Skeletal muscle cell (primary cell): ENCODE measurements at regions not wholly inside any gene's neighbourhood (a gene's known extent, or its start where the extent isn't known, plus 50 kb on each side); places are given as distances from the start of the nearest gene placed in this dataset.

Experiments used
- DNase-seq: peaks from one replicate; pipeline ENCODE4 v3.0.0-alpha.2; 2010; ENCODE audit warnings: low read depth
- H3K4me3 ChIP-seq: 2 replicates; pipeline ENCODE4 v1.5.1; 2011; ENCODE audit warnings: low read depth, mild to moderate bottlenecking, control low read depth, low read length, moderate library complexity

DNA sequence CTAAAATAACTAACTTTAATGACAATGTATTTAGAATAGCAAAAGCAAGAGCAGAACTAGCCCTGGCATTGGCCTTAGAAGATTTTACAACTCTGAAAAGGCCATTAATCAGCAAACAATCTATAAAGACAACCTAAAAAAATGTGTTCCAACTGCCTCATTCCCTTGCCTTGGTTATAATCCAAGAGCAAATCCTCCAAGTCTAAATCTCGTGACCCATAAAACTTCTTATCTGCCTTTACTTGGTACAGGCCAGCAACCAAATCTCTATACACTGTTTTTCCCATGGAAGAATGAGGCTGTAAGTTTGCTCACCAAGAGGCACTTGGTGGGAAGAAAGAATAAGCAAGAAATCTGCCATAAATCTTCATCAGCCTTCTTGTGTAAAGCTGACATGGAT, 175.3 kb upstream of the MID1 start:
- no peak overlapping the region for H3K4me3 ChIP-seq

DNA sequence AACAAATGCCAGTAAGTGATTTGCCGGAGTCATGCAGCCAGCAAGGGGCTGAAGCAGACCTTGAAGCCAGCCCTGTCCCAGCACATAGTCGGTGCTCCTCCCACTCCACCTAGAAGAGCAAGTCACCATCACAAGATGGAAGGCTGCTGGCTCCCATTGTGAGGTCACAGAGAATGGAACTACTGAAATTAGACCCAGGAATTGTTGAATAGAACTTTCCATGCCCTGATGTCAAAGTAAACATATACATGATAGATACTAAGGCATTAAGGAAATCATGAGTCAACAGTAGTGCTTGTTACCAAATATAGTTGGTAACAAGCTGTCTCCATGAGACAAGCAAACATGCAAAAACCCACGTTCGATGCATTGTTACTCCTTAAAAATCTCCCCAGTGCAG, 177.1 kb upstream of the MID1 start:
- H3K4me3 ChIP-seq, result no peak overlapping the region
- peak; percentile 31 for DNase-seq

More for the DNA sequence above, 175.3 kb upstream of the MID1 start:
- no peak for DNase-seq

DNA sequence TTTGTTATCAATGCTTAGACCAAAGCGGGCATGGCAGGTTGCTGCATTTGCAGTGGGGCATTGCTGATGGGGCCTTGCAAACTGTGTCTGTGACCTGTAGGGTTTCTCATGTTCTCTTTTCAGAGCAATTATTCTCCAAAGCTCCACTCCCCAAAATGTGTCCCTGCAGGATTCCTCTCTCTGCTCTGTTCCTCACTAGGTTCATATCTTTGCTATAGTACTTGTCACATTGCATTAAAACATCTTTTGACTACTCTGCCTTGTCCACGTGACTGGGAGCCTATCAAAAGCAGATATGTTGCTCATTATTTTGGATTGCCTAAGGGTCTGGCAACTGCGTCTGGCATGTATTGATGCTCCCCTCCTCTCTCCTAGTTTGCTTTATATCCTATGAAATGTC, 177.7 kb upstream of the MID1 start:
- H3K4me3 ChIP-seq, result no peak overlapping the region
- DNase-seq, result no peak

DNA sequence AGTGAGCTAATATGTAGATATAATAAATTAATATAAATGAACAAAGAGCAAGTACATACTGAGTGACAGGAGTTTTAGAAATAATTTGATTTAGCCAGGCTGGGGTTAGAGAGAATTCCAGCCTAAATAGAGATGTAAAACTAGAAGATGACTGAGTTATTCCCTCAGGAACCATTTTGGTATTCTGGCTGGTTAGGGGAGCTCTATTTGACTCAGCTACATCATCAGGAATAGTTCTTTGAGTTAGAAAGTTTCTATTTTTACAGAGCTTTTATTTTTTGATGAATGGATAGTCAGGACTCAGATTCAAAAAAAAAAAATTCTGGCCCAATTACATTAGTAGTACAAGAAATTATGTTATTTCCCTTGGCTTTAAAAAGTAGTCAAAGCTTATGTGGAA, 180.4 kb upstream of the MID1 start:
- DNase-seq, result no peak

DNA sequence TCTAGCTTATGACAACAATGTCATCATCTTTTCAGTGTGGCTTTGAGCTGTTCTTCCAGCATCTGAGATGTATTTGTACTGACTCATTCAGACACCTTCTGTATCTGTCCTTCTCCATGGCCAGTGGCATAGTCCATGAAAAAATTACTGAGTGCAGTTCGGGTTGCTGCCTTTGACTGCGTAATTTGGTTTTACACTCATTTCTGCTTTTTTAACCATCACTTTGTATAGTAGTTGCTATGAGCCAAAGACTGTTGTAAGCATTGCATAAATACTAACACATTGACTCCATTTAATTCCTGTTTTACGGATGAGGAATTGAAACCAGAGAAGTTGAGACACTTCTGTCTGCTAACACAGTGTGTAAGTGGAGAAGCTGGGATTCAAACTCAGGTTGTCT, 190.7 kb upstream of the MID1 start:
- DNase-seq, result no peak
- H3K4me3 ChIP-seq, result no peak overlapping the region

More for the DNA sequence above, 180.4 kb upstream of the MID1 start:
- no peak overlapping the region for H3K4me3 ChIP-seq

DNA sequence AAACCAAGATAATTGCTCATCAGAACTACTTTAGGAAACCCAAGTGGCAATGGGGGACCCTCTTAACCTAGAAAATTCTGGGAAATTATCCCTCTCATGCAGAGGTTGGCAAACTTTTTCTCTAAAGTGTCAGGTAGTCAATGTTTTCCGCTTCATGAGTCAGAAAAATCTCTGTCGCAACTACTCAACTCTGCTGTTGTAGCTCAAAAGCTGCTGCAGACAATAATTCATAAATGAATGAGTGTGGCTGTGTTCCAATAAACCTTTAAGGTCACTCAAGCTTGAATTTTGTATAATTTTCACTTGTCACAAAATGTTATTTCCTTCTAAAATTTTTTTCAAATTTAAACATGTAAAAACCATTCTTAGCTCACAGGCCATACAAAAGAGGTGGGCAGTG, 193.4 kb upstream of the MID1 start:
- no peak overlapping the region for H3K4me3 ChIP-seq
- no peak for DNase-seq

DNA sequence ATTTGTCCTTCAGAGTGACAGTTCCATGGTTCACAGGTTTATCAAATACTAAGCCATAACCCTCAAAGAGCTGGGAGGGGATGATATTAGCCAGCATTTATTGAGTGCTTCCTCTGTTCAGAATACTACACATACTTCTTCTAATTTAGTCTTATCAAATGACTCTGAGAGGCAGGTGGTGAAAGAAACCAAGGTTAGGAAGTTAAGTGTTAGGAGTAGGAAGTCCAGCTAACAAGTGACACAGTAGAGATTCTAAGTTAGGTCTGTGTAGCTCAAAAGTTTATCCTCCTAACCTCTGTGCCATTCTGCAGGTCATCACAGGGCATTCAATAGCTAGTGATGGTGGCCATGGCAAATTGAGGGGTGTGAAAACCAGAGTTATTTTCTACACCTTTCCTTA, 198.3 kb upstream of the MID1 start:
- DNase-seq, result no peak

DNA sequence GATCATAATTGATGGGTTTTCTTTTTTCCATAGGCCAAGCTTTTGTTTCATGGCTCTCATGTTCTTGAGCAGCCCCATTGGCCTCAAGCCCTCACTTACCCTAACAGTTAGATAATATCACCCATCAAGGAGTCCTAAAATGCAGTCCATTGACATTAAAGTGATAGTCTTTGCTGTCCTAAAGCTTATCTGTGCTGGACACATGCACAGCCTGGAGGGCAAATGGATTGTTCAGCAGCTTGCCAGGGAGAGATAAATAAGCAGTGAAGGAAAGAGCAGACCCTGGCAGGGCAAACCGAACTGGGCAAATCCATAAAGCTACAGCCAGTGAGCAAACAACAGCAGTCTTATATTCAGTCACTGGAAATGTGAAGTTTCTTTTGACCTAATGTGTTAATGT, 199.6 kb upstream of the MID1 start:
- H3K4me3 ChIP-seq, result no peak overlapping the region
- no peak for DNase-seq

More for the DNA sequence above, 198.3 kb upstream of the MID1 start:
- no peak overlapping the region for H3K4me3 ChIP-seq

DNA sequence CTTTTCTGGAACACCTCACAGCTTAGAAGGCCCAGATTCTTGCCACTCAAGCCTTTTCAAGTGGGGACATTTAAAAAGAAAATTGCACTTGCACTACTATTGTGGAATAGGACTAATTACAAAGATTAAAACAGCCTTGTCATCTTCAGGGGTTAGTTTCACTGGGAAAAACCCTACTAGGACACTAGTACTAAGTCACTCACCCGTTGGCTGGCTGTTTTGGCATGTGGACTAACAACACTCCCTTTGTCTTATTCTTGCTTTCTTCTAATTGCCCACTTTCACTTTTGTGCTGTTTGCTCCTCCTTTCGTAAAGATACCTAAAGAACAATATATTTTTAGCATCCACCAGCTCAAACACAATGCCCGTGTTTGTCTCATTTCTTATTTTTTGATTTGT, 200.9 kb upstream of the MID1 start:
- no peak for DNase-seq
- no peak overlapping the region for H3K4me3 ChIP-seq

DNA sequence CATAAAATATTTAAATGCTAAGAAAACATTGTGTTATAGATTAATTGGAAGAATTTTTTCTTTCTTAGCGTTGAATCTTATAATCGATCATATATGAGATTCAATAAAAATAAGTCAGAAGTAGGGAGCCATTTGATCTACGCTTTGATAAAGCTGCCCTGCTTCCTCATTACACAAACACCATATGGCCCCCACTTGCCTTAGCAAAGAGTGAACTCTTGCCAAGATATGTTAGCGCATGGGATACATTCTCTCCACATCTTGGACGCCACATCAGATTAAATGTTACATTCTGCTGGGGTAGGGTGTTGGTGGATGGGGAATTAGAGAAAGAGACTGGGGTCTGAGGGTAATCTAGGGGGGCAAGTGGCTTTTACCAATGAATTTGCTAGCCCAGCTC, 207.7 kb upstream of the MID1 start:
- no peak overlapping the region for H3K4me3 ChIP-seq
- no peak for DNase-seq

DNA sequence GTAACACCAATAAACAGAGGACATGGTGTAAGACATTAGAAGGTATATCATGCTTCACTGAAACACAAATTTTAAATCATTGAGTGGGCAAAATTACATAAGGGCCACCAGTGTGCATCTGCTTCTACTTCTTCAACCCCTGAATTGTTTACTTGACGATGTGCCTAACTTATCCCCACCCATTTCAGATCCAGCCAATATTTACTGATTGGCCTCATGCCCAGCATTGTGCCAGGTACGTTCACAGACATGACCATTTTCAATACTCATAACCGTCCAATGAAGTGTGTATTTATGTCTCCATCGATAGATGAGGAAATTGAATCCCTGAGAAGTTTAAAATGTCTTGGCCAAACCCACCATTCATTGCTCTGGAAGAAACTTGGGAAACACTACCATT, 208.3 kb upstream of the MID1 start:
- no peak for DNase-seq
- no peak overlapping the region for H3K4me3 ChIP-seq

DNA sequence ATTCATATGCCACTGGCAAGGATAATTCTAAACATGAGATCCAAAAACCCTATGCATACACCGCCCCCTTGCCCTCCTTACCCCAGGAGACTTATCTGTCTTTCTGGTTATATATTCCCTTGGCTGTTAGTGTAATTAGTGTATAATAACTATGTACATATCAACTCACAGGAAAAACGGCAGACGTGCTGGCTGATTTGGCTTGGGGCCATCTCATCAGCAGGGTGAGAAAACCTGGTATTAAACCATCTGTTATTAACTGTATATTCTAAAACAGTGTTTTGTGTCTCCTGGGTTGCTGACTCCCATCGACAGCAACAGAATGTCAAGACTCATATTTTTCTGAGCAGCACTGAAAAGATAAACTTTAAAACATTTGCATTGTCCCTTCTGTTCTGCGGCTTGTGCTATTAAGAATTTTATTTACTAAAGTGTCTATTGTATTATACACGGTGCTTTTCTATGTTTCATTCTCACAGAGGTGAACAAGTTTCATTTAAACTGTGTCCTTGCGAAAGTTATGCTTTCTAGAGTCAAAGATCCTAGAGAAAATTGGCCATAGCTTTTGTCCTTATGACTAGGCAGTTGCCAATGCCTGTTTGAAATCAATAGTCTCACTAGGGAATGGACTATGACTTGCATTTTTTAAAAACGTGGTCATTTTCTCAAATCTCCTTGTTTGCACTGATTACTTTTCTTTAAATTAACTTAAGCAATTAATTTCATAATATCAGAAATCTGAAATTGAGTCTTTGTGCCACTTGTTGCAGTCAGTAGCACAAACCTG, 211.5 kb upstream of the MID1 start:
- DNase-seq, result no peak
- H3K4me3 ChIP-seq, result no peak overlapping the region

DNA sequence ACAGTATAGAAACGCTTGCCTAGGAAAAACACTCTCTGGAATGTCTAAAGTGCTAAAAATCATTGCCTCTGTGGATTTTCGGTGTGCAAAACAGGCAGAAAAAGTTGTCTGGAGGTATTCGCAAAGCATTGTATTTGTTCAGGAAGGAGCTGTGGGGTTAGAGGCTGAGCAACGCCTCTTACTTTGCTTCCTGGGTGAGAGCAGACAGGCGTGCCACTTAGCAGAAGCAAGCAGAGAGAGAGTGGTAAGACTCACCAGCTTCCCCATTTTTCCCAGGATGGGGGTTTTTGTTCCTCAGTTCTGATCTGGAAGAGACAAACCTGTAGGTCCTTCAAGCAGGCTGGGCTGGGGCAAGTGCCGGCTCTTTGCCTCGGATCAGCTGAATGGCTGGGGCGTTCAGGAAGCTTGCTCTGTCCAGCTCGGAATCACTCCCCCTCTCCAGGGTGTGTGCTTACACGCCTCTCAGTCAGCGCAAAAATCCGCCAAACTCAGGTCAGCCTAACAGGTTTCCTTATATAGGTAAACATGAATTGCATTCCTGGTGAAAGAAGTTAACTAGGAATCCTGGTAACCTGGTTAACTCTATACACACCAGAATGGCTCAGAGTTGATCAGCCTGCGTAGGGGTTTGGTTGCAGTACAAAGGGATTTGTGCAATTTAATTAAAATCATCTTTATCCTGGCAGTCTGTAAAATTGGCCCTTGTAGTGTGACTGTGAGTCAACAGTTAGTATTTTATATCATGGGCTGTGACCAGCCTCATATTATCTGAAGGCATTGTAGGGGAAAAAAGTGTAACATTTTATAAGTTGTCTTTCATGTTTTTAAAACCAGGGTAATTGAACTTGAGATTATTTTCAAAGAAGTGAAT, 213.1 kb upstream of the MID1 start:
- DNase-seq, result no peak
- H3K4me3 ChIP-seq, result peak overlapping the region; percentile 24

DNA sequence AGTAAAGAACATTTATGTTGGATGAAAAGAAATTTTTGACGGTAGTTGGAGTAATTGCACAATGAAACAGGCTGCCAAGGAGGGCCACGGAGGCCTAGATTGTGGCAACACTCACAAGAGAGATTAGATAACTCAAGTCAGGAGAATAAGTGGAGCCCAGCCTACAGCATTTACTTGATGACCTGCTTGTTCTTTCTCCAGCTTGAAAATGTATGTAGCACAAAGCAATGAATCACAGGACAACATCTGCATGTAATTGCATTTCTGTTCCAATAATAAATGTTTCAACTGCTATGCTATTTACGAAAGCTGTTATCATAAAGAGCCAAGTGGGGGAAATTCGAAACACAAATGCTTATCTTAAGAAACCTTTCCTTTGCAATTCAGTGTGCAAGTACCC, 221.2 kb upstream of the MID1 start:
- no peak overlapping the region for H3K4me3 ChIP-seq
- peak; percentile 16 for DNase-seq

DNA sequence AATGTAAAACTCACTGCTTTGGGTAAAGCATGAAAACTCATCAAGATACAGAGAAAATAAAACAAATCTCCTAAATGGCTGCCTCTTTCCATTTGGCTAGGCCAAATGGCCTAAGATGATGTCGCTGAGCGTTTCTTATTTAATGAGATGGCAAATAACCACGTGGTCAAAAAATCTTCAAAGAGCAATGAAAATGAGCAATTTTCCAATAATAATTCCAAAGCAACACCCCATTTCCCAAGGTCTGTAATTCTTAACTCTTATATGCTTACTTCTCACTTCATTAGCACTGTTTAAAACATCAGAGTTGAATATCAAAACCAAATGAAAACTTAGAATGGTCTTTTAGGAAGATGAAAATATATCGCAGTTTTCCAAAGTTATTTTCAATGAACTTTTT, 222.3 kb upstream of the MID1 start:
- DNase-seq, result no peak
- H3K4me3 ChIP-seq, result no peak overlapping the region

DNA sequence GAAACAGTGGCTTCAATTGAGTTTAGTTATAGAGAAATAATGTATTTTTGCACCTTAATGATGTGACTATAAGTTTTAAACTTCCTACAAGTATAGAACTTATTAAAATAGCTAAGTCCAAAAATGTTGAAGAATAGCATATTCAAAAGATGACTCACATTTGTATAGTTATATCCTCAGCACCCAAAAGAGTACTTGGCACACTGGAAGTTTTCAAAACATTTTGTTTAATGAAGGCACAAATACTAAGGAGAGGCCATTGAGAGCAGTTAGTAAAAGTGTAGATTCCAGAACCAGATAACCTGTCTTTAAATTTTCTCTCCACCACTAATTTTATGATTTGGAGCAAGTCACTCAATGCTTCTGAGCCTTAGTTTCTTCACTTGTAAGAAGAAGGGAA, 226.9 kb upstream of the MID1 start:
- H3K4me3 ChIP-seq, result no peak overlapping the region
- no peak for DNase-seq

DNA sequence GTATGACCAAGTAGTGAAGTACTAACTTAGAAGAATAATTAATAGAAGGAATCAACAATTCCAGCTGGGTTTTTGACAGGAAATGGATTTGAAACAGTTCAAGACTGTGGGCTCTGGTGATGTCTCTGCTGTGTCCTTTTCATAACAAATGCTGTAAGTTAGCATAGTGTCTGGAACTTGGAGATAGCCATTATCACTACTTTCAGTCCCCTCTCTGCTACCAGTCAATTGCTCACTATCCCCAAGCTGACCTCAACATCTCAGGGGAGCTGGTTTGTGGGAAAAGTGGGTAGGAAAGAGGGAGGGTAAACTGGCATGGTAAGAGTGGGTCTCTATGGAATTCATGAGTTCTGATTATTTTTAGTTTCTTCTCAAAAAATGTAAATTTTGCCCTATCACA, 231.4 kb upstream of the MID1 start:
- H3K4me3 ChIP-seq, result no peak overlapping the region
- no peak for DNase-seq

DNA sequence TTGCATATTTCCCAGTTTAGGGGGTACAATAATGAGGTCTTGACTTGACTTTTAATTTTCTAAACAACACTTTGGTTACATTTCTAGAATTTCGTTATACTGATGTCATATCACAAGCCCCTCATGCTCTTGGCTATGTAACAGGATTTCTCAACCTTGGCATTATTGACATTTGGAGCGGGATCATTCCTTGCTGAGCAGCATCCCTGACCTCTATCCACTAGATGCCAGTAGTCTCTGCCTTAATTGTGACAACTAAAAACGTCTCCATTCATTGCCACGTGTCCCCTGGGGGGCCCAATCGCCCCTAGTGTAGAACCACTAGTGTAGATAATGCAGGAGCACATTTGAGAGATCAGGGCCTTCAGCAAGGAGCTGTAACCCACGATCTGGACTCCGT, 234.2 kb upstream of the MID1 start:
- DNase-seq, result no peak
- H3K4me3 ChIP-seq, result no peak overlapping the region

DNA sequence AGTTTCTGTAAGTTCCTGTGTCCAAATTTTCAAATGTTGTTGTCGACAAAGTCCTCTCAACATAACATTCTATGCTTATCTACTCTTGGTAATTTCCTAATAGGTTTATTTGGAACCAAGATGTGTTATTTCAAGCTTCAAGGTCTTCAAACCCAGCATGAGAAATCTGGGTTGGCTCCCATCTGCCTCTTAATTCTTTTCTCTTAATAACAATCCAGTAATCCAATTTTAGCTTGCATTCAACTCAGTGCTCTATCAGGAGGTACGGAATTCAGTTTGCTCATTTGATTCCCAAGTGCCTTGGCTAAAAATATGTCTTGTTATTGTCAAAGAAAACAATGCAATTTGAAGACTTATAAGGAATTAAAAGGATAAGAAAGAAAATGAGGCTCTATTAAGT, 235.5 kb upstream of the MID1 start:
- no peak overlapping the region for H3K4me3 ChIP-seq
- no peak for DNase-seq

DNA sequence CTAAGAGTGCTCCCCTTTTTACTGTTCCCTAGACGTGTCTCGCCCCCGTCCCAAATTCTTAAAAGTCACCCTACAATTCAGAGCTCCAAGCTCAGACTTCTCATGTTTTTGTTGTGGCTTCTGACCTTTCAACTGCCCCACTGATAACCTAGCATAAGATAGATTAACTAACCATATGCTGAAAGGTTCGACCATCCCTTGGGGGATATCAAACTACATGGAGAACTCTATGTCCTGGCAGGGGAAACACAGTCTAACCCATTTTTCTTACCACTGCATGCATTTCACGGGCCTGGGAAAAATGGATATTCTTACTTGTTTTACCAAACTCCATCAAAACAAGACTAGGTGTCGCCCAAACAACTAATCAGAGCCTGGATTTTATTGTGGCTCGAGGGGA, 236.4 kb upstream of the MID1 start:
- H3K4me3 ChIP-seq, result no peak overlapping the region
- DNase-seq, result no peak

DNA sequence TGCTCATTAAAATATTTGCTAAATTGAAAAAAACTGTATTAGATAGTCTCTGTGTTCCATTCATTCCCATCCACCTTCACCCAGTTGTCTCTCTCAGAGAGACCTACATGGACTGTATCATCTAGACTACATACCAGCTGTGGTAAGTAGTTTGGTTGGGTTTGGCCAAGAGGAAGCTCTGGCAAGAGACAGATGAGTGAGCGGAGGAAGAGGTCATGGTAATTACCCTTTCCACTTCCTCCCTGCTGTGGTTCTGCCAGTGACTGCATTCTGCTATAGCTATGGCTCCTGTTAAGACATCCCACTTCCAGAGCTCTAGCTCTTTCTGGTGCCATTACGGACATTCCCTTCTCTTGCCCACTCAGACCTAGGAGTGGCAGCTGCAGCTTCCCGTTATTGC, 239.0 kb upstream of the MID1 start:
- H3K4me3 ChIP-seq, result no peak overlapping the region
- DNase-seq, result no peak
